ENCODE measurements at regions not wholly inside any gene's neighbourhood (a gene's known extent, or its start where the extent isn't known, plus 50 kb on each side); places are given as distances from the start of the nearest gene placed in this dataset.
"Not testable (repeated sequence)": the region's sequence is repeated elsewhere in the genome, so short reads cannot be mapped to it uniquely, and the experiment has no call there.

- DNase-seq: no peak
Observed at GRCh38 chrX:13179586-13179985, 135.2 kb upstream of the FAM9C start.

- no peak for DNase-seq
Observed at GRCh38 chrX:13179100-13179499, 134.7 kb upstream of the FAM9C start.

- peak; percentile 23 for DNase-seq
Observed at GRCh38 chrX:13177921-13178566, 133.6 kb upstream of the FAM9C start.

- DNase-seq: no peak
Observed at GRCh38 chrX:13175056-13175455, 130.6 kb upstream of the FAM9C start.

GRCh38 chrX:13170966-13171558 is 126.6 kb upstream of the FAM9C start:
- DNase-seq: no peak

- DNase-seq: no peak
Observed at GRCh38 chrX:13169684-13170083, 125.3 kb upstream of the FAM9C start.

GRCh38 chrX:13168269-13168668 is 123.8 kb upstream of the FAM9C start:
- no peak for DNase-seq

GRCh38 chrX:13167481-13168231 is 123.2 kb upstream of the FAM9C start:
- no peak for DNase-seq

GRCh38 chrX:13165266-13166189 is 121.1 kb upstream of the FAM9C start:
- DNase-seq: peak; percentile 52

- no peak for DNase-seq
Observed at GRCh38 chrX:13164611-13165010, 120.2 kb upstream of the FAM9C start.

- DNase-seq: no peak
Observed at GRCh38 chrX:13162772-13163410, 118.5 kb upstream of the FAM9C start.

GRCh38 chrX:13159886-13160285 is 115.5 kb upstream of the FAM9C start:
- no peak for DNase-seq

GRCh38 chrX:13158911-13159310 is 114.5 kb upstream of the FAM9C start:
- DNase-seq: no peak

- DNase-seq: not testable (repeated sequence)
Observed at GRCh38 chrX:13155550-13155949, 111.1 kb upstream of the FAM9C start.

GRCh38 chrX:13153796-13154195 is 109.4 kb upstream of the FAM9C start:
- DNase-seq: no peak

- DNase-seq: no peak
Observed at GRCh38 chrX:13152518-13153185, 108.2 kb upstream of the FAM9C start.

GRCh38 chrX:13151828-13152517 is 107.6 kb upstream of the FAM9C start:
- no peak for DNase-seq

- DNase-seq: no peak
Observed at GRCh38 chrX:13149702-13150350, 105.4 kb upstream of the FAM9C start.

- DNase-seq: no peak
Observed at GRCh38 chrX:13147733-13148132, 103.3 kb upstream of the FAM9C start.

- no peak for DNase-seq
Observed at GRCh38 chrX:13147147-13147546, 102.7 kb upstream of the FAM9C start.

Measured in NCI-H774 (cell line).